ENCODE measurements at regions not wholly inside any gene's neighbourhood (a gene's known extent, or its start where the extent isn't known, plus 50 kb on each side); places are given as distances from the start of the nearest gene placed in this dataset.

GRCh38 chr1:221809091-221810029 is 67.5 kb upstream of the DUSP10 start:
- TF ChIP-seq POLR2AphosphoS5 (IDR thresholded peaks at IDR 0.05) (no peak), CTCF (IDR thresholded peaks at IDR 0.05 in 8 of 11, conservative IDR thresholded peaks at IDR 0.05 in 3 of 11) (no peak), POLR2A (IDR thresholded peaks at IDR 0.05) (no peak)
